ENCODE measurements at regions not wholly inside any gene's neighbourhood (a gene's known extent, or its start where the extent isn't known, plus 50 kb on each side); places are given as distances from the start of the nearest gene placed in this dataset.

- CTCF ChIA-PET = no interaction called here
These were observed 394.3 kb downstream of the PCDH17 start for GRCh38 chr13:58025821-58026220.

DNA sequence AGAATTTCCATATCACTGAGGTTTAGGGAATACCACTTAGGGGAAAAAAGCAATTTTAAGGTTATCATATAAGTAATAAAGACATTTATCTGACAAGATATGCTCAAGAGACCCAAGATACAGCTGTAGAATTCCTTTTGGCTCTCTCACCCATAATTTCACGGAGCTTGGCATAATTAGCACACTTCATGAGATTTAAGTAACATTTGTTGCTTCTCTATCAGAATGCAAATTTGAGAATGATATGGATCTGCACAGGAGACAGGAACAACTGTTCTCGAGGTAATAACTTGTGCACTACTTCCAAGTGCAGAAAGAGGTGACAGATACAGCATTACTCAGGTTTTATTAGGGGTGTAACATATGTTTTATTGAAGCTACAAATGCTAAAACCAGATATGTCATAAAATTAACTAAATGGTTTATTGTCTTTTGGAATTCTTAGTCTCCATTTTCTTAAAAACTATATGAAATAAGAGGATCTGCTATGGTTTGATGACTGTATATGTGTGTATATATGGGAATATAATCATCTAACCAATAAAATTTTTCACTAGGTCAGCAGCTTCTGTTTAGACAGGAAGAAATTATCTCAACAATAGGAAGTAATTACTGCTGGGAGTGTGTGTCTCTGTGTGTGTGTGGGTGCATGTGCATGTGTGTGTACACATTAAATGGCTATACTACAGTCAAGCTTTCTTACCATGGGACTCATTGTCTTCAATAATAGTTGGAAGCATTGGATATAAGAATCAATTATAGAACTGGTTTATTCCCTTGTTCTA, 401.3 kb downstream of the PCDH17 start:
- CTCF ChIA-PET = no interaction called here
- TF ChIP-seq YY1 (tag by site-specific recombination; IDR thresholded peaks at IDR 0.05) (no peak), ZXDB (tag by site-specific recombination; IDR thresholded peaks at IDR 0.05) (no peak), ZNF354C (tag by site-specific recombination; IDR thresholded peaks at IDR 0.05; ENCODE audit: borderline replicate concordance, low read depth) (no peak), ZNF837 (tag by site-specific recombination; IDR thresholded peaks at IDR 0.05) (no peak), ZNF2 (tag by site-specific recombination; IDR thresholded peaks at IDR 0.05) (no peak), ZNF677 (tag by site-specific recombination; IDR thresholded peaks at IDR 0.05) (no peak), ZNF518A (tag by site-specific recombination; conservative IDR thresholded peaks at IDR 0.05; ENCODE audit: low read depth) (no peak), REPIN1 (tag by site-specific recombination; IDR thresholded peaks at IDR 0.05; ENCODE audit: low read depth) (no peak), ZNF600 (tag by site-specific recombination; IDR thresholded peaks at IDR 0.05) (no peak), ZNF501 (tag by site-specific recombination; IDR thresholded peaks at IDR 0.05) (no peak), ZBTB1 (tag by site-specific recombination; IDR thresholded peaks at IDR 0.05) (no peak), ZNF623 (tag by site-specific recombination; IDR thresholded peaks at IDR 0.05) (no peak)
- TF ChIP-seq, protein P1, sequence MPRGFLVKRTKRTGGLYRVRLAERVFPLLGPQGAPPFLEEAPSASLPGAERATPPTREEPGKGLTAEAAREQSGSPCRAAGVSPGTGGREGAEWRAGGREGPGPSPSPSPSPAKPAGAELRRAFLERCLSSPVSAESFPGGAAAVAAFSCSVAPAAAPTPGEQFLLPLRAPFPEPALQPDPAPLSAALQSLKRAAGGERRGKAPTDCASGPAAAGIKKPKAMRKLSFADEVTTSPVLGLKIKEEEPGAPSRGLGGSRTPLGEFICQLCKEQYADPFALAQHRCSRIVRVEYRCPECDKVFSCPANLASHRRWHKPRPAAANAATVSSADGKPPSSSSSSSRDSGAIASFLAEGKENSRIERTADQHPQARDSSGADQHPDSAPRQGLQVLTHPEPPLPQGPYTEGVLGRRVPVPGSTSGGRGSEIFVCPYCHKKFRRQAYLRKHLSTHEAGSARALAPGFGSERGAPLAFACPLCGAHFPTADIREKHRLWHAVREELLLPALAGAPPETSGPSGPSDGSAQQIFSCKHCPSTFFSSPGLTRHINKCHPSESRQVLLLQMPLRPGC (tag by site-specific recombination; IDR thresholded peaks at IDR 0.05) = no peak

More at GRCh38 chr13:58025821-58026220, 394.3 kb downstream of the PCDH17 start:
- no peaks in the 10 kb centered on the region for H3K36me3 ChIP-seq (ENCODE audit: control insufficient read depth in 2 of 2, insufficient read depth in 1 of 2, low read length in 2 of 2)
- no peaks in the 10 kb centered on the region for H3K4me1 ChIP-seq (ENCODE audit: control insufficient read depth, insufficient read depth, low read length)
- H3K9me3 ChIP-seq (ENCODE audit: control insufficient read depth, insufficient read depth, low read depth, low read length) = no peaks in the 10 kb centered on the region
- no peak overlapping the region for H3K4me3 ChIP-seq (ENCODE audit: low read depth, low read length)
- TF ChIP-seq MYNN (tag by site-specific recombination; IDR thresholded peaks at IDR 0.05; ENCODE audit: borderline replicate concordance) (no peak), ZNF677 (tag by site-specific recombination; IDR thresholded peaks at IDR 0.05) (no peak), SCRT2 (tag by site-specific recombination; IDR thresholded peaks at IDR 0.05) (no peak), ZNF266 (tag by site-specific recombination; IDR thresholded peaks at IDR 0.05; ENCODE audit: low read depth) (no peak), GLI2 (tag by site-specific recombination; IDR thresholded peaks at IDR 0.05; ENCODE audit: borderline replicate concordance, low read depth) (no peak), ZNF19 (tag by site-specific recombination; IDR thresholded peaks at IDR 0.05; ENCODE audit: low read depth) (no peak), ZNF354C (tag by site-specific recombination; IDR thresholded peaks at IDR 0.05; ENCODE audit: borderline replicate concordance, low read depth) (no peak), ZNF571 (tag by site-specific recombination; IDR thresholded peaks at IDR 0.05) (no peak), ZNF610 (tag by site-specific recombination; IDR thresholded peaks at IDR 0.05; ENCODE audit: borderline replicate concordance) (no peak), ZNF157 (tag by site-specific recombination; IDR thresholded peaks at IDR 0.05) (no peak), ZBTB7A (tag by site-specific recombination; IDR thresholded peaks at IDR 0.05; ENCODE audit: low read depth) (no peak), ZNF768 (tag by site-specific recombination; IDR thresholded peaks at IDR 0.05) (no peak), ZNF112 (tag by site-specific recombination; IDR thresholded peaks at IDR 0.05) (no peak), ZNF792 (tag by site-specific recombination; IDR thresholded peaks at IDR 0.05) (no peak), ZSCAN23 (tag by site-specific recombination; IDR thresholded peaks at IDR 0.05) (no peak), ZNF214 (tag by site-specific recombination; IDR thresholded peaks at IDR 0.05; ENCODE audit: borderline replicate concordance) (no peak), SP7 (tag by site-specific recombination; IDR thresholded peaks at IDR 0.05) (no peak)
- TF ChIP-seq, protein P2, sequence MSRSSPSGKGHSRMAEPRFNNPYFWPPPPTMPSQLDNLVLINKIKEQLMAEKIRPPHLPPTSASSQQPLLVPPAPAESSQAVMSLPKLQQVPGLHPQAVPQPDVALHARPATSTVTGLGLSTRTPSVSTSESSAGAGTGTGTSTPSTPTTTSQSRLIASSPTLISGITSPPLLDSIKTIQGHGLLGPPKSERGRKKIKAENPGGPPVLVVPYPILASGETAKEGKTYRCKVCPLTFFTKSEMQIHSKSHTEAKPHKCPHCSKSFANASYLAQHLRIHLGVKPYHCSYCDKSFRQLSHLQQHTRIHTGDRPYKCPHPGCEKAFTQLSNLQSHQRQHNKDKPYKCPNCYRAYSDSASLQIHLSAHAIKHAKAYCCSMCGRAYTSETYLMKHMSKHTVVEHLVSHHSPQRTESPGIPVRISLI (tag by site-specific recombination; IDR thresholded peaks at IDR 0.05) = no peak
- TF ChIP-seq, protein P3, sequence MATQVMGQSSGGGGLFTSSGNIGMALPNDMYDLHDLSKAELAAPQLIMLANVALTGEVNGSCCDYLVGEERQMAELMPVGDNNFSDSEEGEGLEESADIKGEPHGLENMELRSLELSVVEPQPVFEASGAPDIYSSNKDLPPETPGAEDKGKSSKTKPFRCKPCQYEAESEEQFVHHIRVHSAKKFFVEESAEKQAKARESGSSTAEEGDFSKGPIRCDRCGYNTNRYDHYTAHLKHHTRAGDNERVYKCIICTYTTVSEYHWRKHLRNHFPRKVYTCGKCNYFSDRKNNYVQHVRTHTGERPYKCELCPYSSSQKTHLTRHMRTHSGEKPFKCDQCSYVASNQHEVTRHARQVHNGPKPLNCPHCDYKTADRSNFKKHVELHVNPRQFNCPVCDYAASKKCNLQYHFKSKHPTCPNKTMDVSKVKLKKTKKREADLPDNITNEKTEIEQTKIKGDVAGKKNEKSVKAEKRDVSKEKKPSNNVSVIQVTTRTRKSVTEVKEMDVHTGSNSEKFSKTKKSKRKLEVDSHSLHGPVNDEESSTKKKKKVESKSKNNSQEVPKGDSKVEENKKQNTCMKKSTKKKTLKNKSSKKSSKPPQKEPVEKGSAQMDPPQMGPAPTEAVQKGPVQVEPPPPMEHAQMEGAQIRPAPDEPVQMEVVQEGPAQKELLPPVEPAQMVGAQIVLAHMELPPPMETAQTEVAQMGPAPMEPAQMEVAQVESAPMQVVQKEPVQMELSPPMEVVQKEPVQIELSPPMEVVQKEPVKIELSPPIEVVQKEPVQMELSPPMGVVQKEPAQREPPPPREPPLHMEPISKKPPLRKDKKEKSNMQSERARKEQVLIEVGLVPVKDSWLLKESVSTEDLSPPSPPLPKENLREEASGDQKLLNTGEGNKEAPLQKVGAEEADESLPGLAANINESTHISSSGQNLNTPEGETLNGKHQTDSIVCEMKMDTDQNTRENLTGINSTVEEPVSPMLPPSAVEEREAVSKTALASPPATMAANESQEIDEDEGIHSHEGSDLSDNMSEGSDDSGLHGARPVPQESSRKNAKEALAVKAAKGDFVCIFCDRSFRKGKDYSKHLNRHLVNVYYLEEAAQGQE (tag by site-specific recombination; IDR thresholded peaks at IDR 0.05) = no peak
- no peak overlapping the region for H3K27ac ChIP-seq (ENCODE audit: extremely low read depth, low read depth, low read length)
- POLR2A ChIA-PET = no interaction called here

More for the DNA sequence above, 401.3 kb downstream of the PCDH17 start:
- no peak overlapping the region for H3K4me3 ChIP-seq (ENCODE audit: low read depth, low read length)
- POLR2A ChIA-PET = no interaction called here
- no peaks in the 10 kb centered on the region for H3K36me3 ChIP-seq (ENCODE audit: control insufficient read depth in 2 of 2, insufficient read depth in 1 of 2, low read length in 2 of 2)
- H3K27ac ChIP-seq (ENCODE audit: extremely low read depth, low read depth, low read length) = no peak overlapping the region
- H3K4me1 ChIP-seq (ENCODE audit: control insufficient read depth, insufficient read depth, low read length) = no peaks in the 10 kb centered on the region
- H3K9me3 ChIP-seq (ENCODE audit: control insufficient read depth, insufficient read depth, low read depth, low read length) = no peaks in the 10 kb centered on the region

Measured in HEK293 (cell line).